ENCODE measurements at regions not wholly inside any gene's neighbourhood (a gene's known extent, or its start where the extent isn't known, plus 50 kb on each side); places are given as distances from the start of the nearest gene placed in this dataset.

GRCh38 chr5:96242571-96242970 lies 190.5 kb downstream of the PCSK1 start:
- H3K27me3 ChIP-seq (ENCODE audit: control insufficient read depth in 2 of 2, insufficient read depth in 2 of 2, low read length in 2 of 2) = no peaks in the 10 kb centered on the region
- intact Hi-C loops (cut with micrococcal nuclease) = no loop called here
- no peak overlapping the region for H3K4me2 ChIP-seq (replicated peaks; ENCODE audit: extremely low read depth, low read length, poor library complexity, severe bottlenecking)
- Mint-ChIP-seq H3K4me3 (no peak overlapping the region), H3K36me3 (no peaks in the 10 kb centered on the region), H3K9me3 (peaks cover 0 to 2% (median 0%) of the 10 kb centered on the region in 7 donors), H3K27me3 (ENCODE audit: low read depth in 3 of 3) (peaks cover 0 to 2% (median 0%) of the 10 kb centered on the region in 3 donors), H3K27ac (no peak overlapping the region), H3K4me1 (no peaks in the 10 kb centered on the region)
- H3K79me2 ChIP-seq (ENCODE audit: insufficient read depth, low read length) = no peaks in the 10 kb centered on the region
- no peak overlapping the region for H2AFZ ChIP-seq (ENCODE audit: insufficient read depth, low read depth, low read length, poor library complexity, severe bottlenecking)
- H3K27ac ChIP-seq (ENCODE audit: low read depth in 1 of 2, low read length in 2 of 2) = no peak overlapping the region
- no peaks in the 10 kb centered on the region for H3K4me1 ChIP-seq (ENCODE audit: control insufficient read depth in 1 of 2, insufficient read depth in 2 of 2, low read length in 2 of 2)
- no peak overlapping the region for H3K4me3 ChIP-seq (replicated peaks in 1 of 3; ENCODE audit: low read depth in 2 of 3, low read length in 3 of 3)
- 83% methylated on average over 1 of the region's 1 CpG for WGBS (ENCODE audit: insufficient coverage)
- no peaks in the 10 kb centered on the region for H3K36me3 ChIP-seq (replicated peaks in 1 of 2; ENCODE audit: control insufficient read depth in 1 of 2, insufficient read depth in 2 of 2, low read length in 2 of 2)
- TF ChIP-seq CTCF (IDR thresholded peaks at IDR 0.05) = no peak
- no peak for DNase-seq
- no peak overlapping the region for H3K9ac ChIP-seq (ENCODE audit: insufficient read depth, low read length, poor library complexity, severe bottlenecking)
- H3K9me3 ChIP-seq (replicated peaks in 1 of 2; ENCODE audit: control insufficient read depth in 1 of 2, insufficient read depth in 1 of 2, low read length in 2 of 2) = no peaks in the 10 kb centered on the region
- no peaks in the 10 kb centered on the region for H4K20me1 ChIP-seq (ENCODE audit: insufficient read depth, low read length)

DNA sequence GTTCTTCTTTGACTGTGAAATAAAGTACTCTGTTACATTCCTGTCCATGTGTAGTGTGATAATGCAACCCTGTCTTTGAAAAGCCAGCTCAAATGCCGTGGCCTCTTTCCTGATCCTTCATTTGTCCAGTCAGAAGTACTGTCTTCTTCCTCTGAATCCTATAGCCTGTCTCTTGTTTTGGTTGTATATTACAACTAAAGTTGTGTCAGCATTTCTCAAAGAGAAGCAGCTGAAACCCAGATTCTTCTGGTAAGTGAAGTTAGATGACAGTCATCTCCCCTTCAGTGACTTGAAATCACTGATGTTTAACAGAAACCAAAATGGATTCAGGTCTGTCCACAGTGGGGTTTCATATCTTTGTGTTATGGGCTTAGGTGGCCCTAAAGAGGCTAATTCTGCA lies 196.2 kb downstream of the PCSK1 start:
- Histone ChIP-seq H3K4me3 (replicated peaks in 1 of 3; ENCODE audit: low read depth in 2 of 3, low read length in 3 of 3) (no peak overlapping the region), H3K4me2 (replicated peaks; ENCODE audit: extremely low read depth, low read length, poor library complexity, severe bottlenecking) (no peak overlapping the region), H3K79me2 (ENCODE audit: insufficient read depth, low read length) (no peaks in the 10 kb centered on the region), H3K9me3 (replicated peaks in 1 of 2; ENCODE audit: control insufficient read depth in 1 of 2, insufficient read depth in 1 of 2, low read length in 2 of 2) (no peaks in the 10 kb centered on the region), H4K20me1 (ENCODE audit: insufficient read depth, low read length) (no peaks in the 10 kb centered on the region), H3K9ac (ENCODE audit: insufficient read depth, low read length, poor library complexity, severe bottlenecking) (no peak overlapping the region), H3K4me1 (ENCODE audit: control insufficient read depth in 1 of 2, insufficient read depth in 2 of 2, low read length in 2 of 2) (no peaks in the 10 kb centered on the region), H3K27ac (ENCODE audit: low read depth in 1 of 2, low read length in 2 of 2) (no peak overlapping the region), H3K27me3 (ENCODE audit: control insufficient read depth in 2 of 2, insufficient read depth in 2 of 2, low read length in 2 of 2) (no peaks in the 10 kb centered on the region), H3K36me3 (replicated peaks in 1 of 2; ENCODE audit: control insufficient read depth in 1 of 2, insufficient read depth in 2 of 2, low read length in 2 of 2) (no peaks in the 10 kb centered on the region), H2AFZ (ENCODE audit: insufficient read depth, low read depth, low read length, poor library complexity, severe bottlenecking) (no peak overlapping the region)
- Mint-ChIP-seq H3K36me3 (no peaks in the 10 kb centered on the region), H3K4me3 (no peak overlapping the region), H3K9me3 (peaks cover 0 to 3% (median 0%) of the 10 kb centered on the region in 7 donors), H3K27me3 (ENCODE audit: low read depth in 3 of 3) (peaks cover 0 to 2% (median 1%) of the 10 kb centered on the region in 3 donors), H3K27ac (no peak overlapping the region), H3K4me1 (no peaks in the 10 kb centered on the region)
- no peak for DNase-seq
- TF ChIP-seq CTCF (IDR thresholded peaks at IDR 0.05) = no peak
- no CpG with 5 or more reads among the region's 1 CpG for WGBS (ENCODE audit: insufficient coverage)
- intact Hi-C loops (cut with micrococcal nuclease) = no loop called here
